Right atrium auricular region (tissue), 2 donors: ENCODE measurements at regions not wholly inside any gene's neighbourhood (a gene's known extent, or its start where the extent isn't known, plus 50 kb on each side); places are given as distances from the start of the nearest gene placed in this dataset.

Source experiments
- DNase-seq: peaks from one replicate; pipeline ENCODE4 v3.0.0-alpha.2; 2019; ENCODE audit warnings: low spot score
- H3K27ac ChIP-seq, 2 donors: fragments of 200-600 bp; sonication (generic); 1 replicate in 1 of 2; 2 replicates in 1 of 2; pipeline ENCODE4 v1.5.1; 2016 to 2019
- H3K27me3 ChIP-seq, 2 donors: fragments of 200-600 bp; sonication (generic); one replicate each; pipeline versions ENCODE4 v1.5.1 to v1.6.0; 2017 to 2019
- H3K36me3 ChIP-seq: fragments of 200-600 bp; sonication (generic); one replicate; pipeline ENCODE4 v1.5.1; 2016
- H3K4me1 ChIP-seq, 2 donors: fragments of 200-600 bp; sonication (generic); one replicate each; pipeline versions ENCODE4 v1.5.1 to v1.6.0; 2017 to 2019
- H3K4me3 ChIP-seq, 2 donors: fragments of 200-600 bp; sonication (generic); 1 replicate in 1 of 2; 2 replicates in 1 of 2; pipeline ENCODE4 v1.5.1; 2017 to 2019; ENCODE audit warnings: mild to moderate bottlenecking in 1 of 2, moderate library complexity in 1 of 2
- H3K9me3 ChIP-seq, 2 donors: fragments of 200-600 bp; sonication (generic); one replicate each; pipeline ENCODE4 v1.5.1; 2019
- CTCF ChIP-seq, 2 donors: fragments of 200-600 bp; sonication (generic); IDR thresholded peaks; one replicate each; pipeline ENCODE4 v1.5.1; 2019; ENCODE audit warnings: antibody characterized with exemption in 2 of 2

- no peak for DNase-seq
- Histone ChIP-seq H3K9me3 (no peaks in the 10 kb centered on the region), H3K36me3 (no peaks in the 10 kb centered on the region), H3K27me3 (no peaks in the 10 kb centered on the region), H3K4me1 (no peaks in the 10 kb centered on the region), H3K27ac (no peak overlapping the region), H3K4me3 (no peak overlapping the region)
- TF ChIP-seq CTCF (IDR thresholded peaks at IDR 0.05) = no peak
Measured at GRCh38 chr2:146659976-146660375, 1184.9 kb upstream of the ACVR2A start.

- H3K9me3 ChIP-seq = no peaks in the 10 kb centered on the region
- no peaks in the 10 kb centered on the region for H3K4me1 ChIP-seq
- no peak overlapping the region for H3K27ac ChIP-seq
- H3K27me3 ChIP-seq = no peaks in the 10 kb centered on the region
- no peak overlapping the region for H3K4me3 ChIP-seq
- no peak for TF ChIP-seq CTCF (IDR thresholded peaks at IDR 0.05)
- DNase-seq = no peak
- H3K36me3 ChIP-seq = no peaks in the 10 kb centered on the region
Measured at GRCh38 chr2:146652311-146652710, 1192.5 kb upstream of the ACVR2A start.

- no peaks in the 10 kb centered on the region for H3K27me3 ChIP-seq
- no peaks in the 10 kb centered on the region for H3K4me1 ChIP-seq
- no peak overlapping the region for H3K4me3 ChIP-seq
- no peak for TF ChIP-seq CTCF (IDR thresholded peaks at IDR 0.05)
- no peaks in the 10 kb centered on the region for H3K36me3 ChIP-seq
- no peaks in the 10 kb centered on the region for H3K9me3 ChIP-seq
- DNase-seq = no peak
- H3K27ac ChIP-seq = no peak overlapping the region
Measured at GRCh38 chr2:146651361-146651760, 1193.5 kb upstream of the ACVR2A start.

GRCh38 chr2:146642066-146642465 is 1202.8 kb upstream of the ACVR2A start:
- Histone ChIP-seq H3K4me1 (no peaks in the 10 kb centered on the region), H3K36me3 (no peaks in the 10 kb centered on the region), H3K27me3 (no peaks in the 10 kb centered on the region), H3K27ac (no peak overlapping the region), H3K9me3 (no peaks in the 10 kb centered on the region), H3K4me3 (no peak overlapping the region)
- no peak for DNase-seq
- TF ChIP-seq CTCF (IDR thresholded peaks at IDR 0.05) = no peak

- H3K27me3 ChIP-seq = no peaks in the 10 kb centered on the region
- no peak for TF ChIP-seq CTCF (IDR thresholded peaks at IDR 0.05)
- no peaks in the 10 kb centered on the region for H3K9me3 ChIP-seq
- H3K4me1 ChIP-seq = no peaks in the 10 kb centered on the region
- no peak for DNase-seq
- no peak overlapping the region for H3K27ac ChIP-seq
- no peaks in the 10 kb centered on the region for H3K36me3 ChIP-seq
- H3K4me3 ChIP-seq = no peak overlapping the region
Measured at GRCh38 chr2:146634230-146635097, 1210.4 kb upstream of the ACVR2A start.

GRCh38 chr2:146633159-146633558 is 1211.7 kb upstream of the ACVR2A start:
- Histone ChIP-seq H3K4me1 (no peaks in the 10 kb centered on the region), H3K27me3 (no peaks in the 10 kb centered on the region), H3K27ac (no peak overlapping the region), H3K36me3 (no peaks in the 10 kb centered on the region), H3K9me3 (no peaks in the 10 kb centered on the region), H3K4me3 (no peak overlapping the region)
- no peak for DNase-seq
- no peak for TF ChIP-seq CTCF (IDR thresholded peaks at IDR 0.05)
